Natural killer cell (primary cell): ENCODE measurements at regions not wholly inside any gene's neighbourhood (a gene's known extent, or its start where the extent isn't known, plus 50 kb on each side); places are given as distances from the start of the nearest gene placed in this dataset.

ENCODE experiments used
- ATAC-seq, 3 donors: fragments of 150-1000 bp in 2 of 3; fragments of 200-7000 bp in 1 of 3; cut with Tn5 transposase; 1 replicate in 1 of 3; 2 replicates in 2 of 3; pipeline ENCODE4 v1.10.0; 2021; ENCODE audit warnings: mild to moderate bottlenecking in 2 of 3, moderate library complexity in 2 of 3
- DNase-seq, 2 donors: peaks; one replicate each; pipeline versions ENCODE4 v3.0.0 to v3.0.0-alpha.2; 2013 to 2021; ENCODE audit warnings: mixed read lengths in 1 of 2
- H3K27ac ChIP-seq: one replicate; pipeline ENCODE4 v1.5.1; 2013; ENCODE audit warnings: mild to moderate bottlenecking, low read length
- H3K27me3 ChIP-seq: one replicate; pipeline ENCODE4 v1.6.1; 2013; ENCODE audit warnings: low read length; ENCODE audit not compliant: control insufficient read depth, insufficient read depth
- H3K36me3 ChIP-seq: one replicate; pipeline ENCODE4 v1.6.1; 2013; ENCODE audit warnings: low read length; ENCODE audit not compliant: control insufficient read depth, insufficient read depth
- H3K4me1 ChIP-seq: one replicate; pipeline ENCODE4 v1.6.1; 2013; ENCODE audit warnings: low read length; ENCODE audit not compliant: control insufficient read depth, insufficient read depth
- H3K4me3 ChIP-seq: one replicate; pipeline ENCODE4 v1.5.1; 2013; ENCODE audit warnings: low read length
- H3K9me3 ChIP-seq: one replicate; pipeline ENCODE4 v1.6.1; 2013; ENCODE audit warnings: low read length; ENCODE audit not compliant: control insufficient read depth, insufficient read depth
- H3K27ac Mint-ChIP-seq, 2 donors: one replicate each; pipeline ENCODE4 v1.8.0; 2022; ENCODE audit warnings: mild to moderate bottlenecking in 2 of 2, mixed read lengths in 2 of 2, moderate library complexity in 1 of 2
- H3K27me3 Mint-ChIP-seq, 2 donors: one replicate each; pipeline ENCODE4 v1.8.0; 2022; ENCODE audit warnings: low read depth in 2 of 2, mixed read lengths in 2 of 2
- H3K36me3 Mint-ChIP-seq: one replicate; pipeline ENCODE4 v1.8.0; 2022; ENCODE audit warnings: mixed read lengths
- H3K4me1 Mint-ChIP-seq, 2 donors: one replicate each; pipeline ENCODE4 v1.8.0; 2022; ENCODE audit warnings: mixed read lengths in 2 of 2
- H3K4me3 Mint-ChIP-seq: one replicate; pipeline ENCODE4 v1.8.0; 2022; ENCODE audit warnings: mild to moderate bottlenecking, moderate library complexity, mixed read lengths
- H3K9me3 Mint-ChIP-seq, 2 donors: one replicate each; pipeline ENCODE4 v1.8.0; 2022; ENCODE audit warnings: mixed read lengths in 2 of 2
- CTCF ChIP-seq: fragments of 200-600 bp; IDR thresholded peaks from one replicate; pipeline ENCODE4 v1.8.0; 2022; ENCODE audit warnings: antibody characterized with exemption
- WGBS: methylation state at CpG from one replicate; pipeline ENCODE4 v1.1.7; 2013; ENCODE audit warnings: missing lambda C conversion rate; ENCODE audit not compliant: insufficient coverage; 5-methylcytosine and 5-hydroxymethylcytosine counted together
- intact Hi-C: fragments of 100-400 bp; cut with micrococcal nuclease; formaldehyde crosslinking; loops from one replicate; pipeline ENCODE4 v1.14.2; 2022

- no peak overlapping the region for H3K27ac ChIP-seq
- DNase-seq, result no peak
- no peak overlapping the region for H3K4me3 Mint-ChIP-seq
- no peaks in the 10 kb centered on the region for H3K4me1 ChIP-seq
- H3K27ac Mint-ChIP-seq, result no peak overlapping the region
- intact Hi-C loops, result no loop called here
- ATAC-seq, result no peak
- WGBS, result 28% methylated on average over 4 of the region's 5 CpGs
- H3K36me3 ChIP-seq, result no peaks in the 10 kb centered on the region
- H3K9me3 ChIP-seq, result peaks cover 38% of the 10 kb centered on the region
- H3K9me3 Mint-ChIP-seq, result peaks cover 12 to 15% of the 10 kb centered on the region in 2 donors
- no peaks in the 10 kb centered on the region for H3K4me1 Mint-ChIP-seq
- H3K36me3 Mint-ChIP-seq, result peaks cover 5% of the 10 kb centered on the region
- H3K27me3 ChIP-seq, result no peaks in the 10 kb centered on the region
- TF ChIP-seq CTCF, result no peak
- no peaks in the 10 kb centered on the region for H3K27me3 Mint-ChIP-seq
- no peak overlapping the region for H3K4me3 ChIP-seq
Measured at GRCh38 chr11:29518389-29519174, 498.2 kb downstream of the KCNA4 start.

GRCh38 chr11:29511394-29511793 lies 505.4 kb downstream of the KCNA4 start:
- H3K27ac ChIP-seq, result no peak overlapping the region
- no peaks in the 10 kb centered on the region for H3K27me3 ChIP-seq
- H3K27ac Mint-ChIP-seq, result no peak overlapping the region
- TF ChIP-seq CTCF, result no peak
- ATAC-seq (no peak), DNase-seq (no peak)
- no peaks in the 10 kb centered on the region for H3K27me3 Mint-ChIP-seq
- H3K4me1 ChIP-seq, result no peaks in the 10 kb centered on the region
- intact Hi-C loops, result no loop called here
- no peaks in the 10 kb centered on the region for H3K36me3 ChIP-seq
- H3K9me3 ChIP-seq, result no peaks in the 10 kb centered on the region
- no peaks in the 10 kb centered on the region for H3K4me1 Mint-ChIP-seq
- H3K9me3 Mint-ChIP-seq, result peaks cover 10 to 12% of the 10 kb centered on the region in 2 donors
- no peaks in the 10 kb centered on the region for H3K36me3 Mint-ChIP-seq
- no peak overlapping the region for H3K4me3 Mint-ChIP-seq
- H3K4me3 ChIP-seq, result no peak overlapping the region

DNA sequence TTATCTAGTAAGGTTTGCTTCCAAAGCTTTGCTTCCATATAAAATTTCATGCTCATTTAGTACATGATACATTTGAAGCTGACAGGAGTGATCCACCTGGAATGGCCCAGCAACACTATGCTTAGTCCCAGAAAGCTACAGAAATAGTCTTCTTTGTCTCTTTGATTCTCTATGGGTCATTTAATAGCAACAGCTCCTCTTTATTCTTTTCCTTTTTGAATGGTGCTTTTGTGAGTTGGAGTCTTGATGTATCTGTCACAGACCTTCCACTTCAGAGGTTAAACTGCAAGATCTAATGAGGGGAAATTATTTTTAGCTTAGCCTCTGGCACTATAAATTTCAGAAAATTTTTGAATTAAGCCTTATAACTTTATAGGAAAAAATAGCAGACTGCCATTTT lies 509.5 kb downstream of the KCNA4 start:
- TF ChIP-seq CTCF, result no peak
- intact Hi-C loops, result no loop called here
- no peak overlapping the region for H3K27ac ChIP-seq
- no peaks in the 10 kb centered on the region for H3K9me3 ChIP-seq
- H3K4me3 ChIP-seq, result no peak overlapping the region
- Mint-ChIP-seq H3K27me3 (no peaks in the 10 kb centered on the region), H3K9me3 (peaks cover 9 to 11% of the 10 kb centered on the region in 2 donors), H3K27ac (no peak overlapping the region), H3K4me3 (no peak overlapping the region), H3K4me1 (no peaks in the 10 kb centered on the region), H3K36me3 (no peaks in the 10 kb centered on the region)
- no peak for DNase-seq
- no peaks in the 10 kb centered on the region for H3K4me1 ChIP-seq
- H3K27me3 ChIP-seq, result no peaks in the 10 kb centered on the region
- no peak for ATAC-seq
- no peaks in the 10 kb centered on the region for H3K36me3 ChIP-seq

GRCh38 chr11:29495676-29496075 lies 521.2 kb downstream of the KCNA4 start:
- no peak for TF ChIP-seq CTCF
- H3K9me3 Mint-ChIP-seq, result peaks cover 8 to 10% of the 10 kb centered on the region in 2 donors
- H3K4me1 ChIP-seq, result no peaks in the 10 kb centered on the region
- no peaks in the 10 kb centered on the region for H3K36me3 Mint-ChIP-seq
- no peaks in the 10 kb centered on the region for H3K27me3 Mint-ChIP-seq
- H3K27ac ChIP-seq, result no peak overlapping the region
- no peak overlapping the region for H3K4me3 Mint-ChIP-seq
- ATAC-seq (no peak), DNase-seq (no peak)
- H3K9me3 ChIP-seq, result no peaks in the 10 kb centered on the region
- no peaks in the 10 kb centered on the region for H3K36me3 ChIP-seq
- H3K27me3 ChIP-seq, result no peaks in the 10 kb centered on the region
- 92% methylated on average over 3 of the region's 3 CpGs for WGBS
- no peak overlapping the region for H3K4me3 ChIP-seq
- H3K4me1 Mint-ChIP-seq, result no peaks in the 10 kb centered on the region
- intact Hi-C loops, result no loop called here
- no peak overlapping the region for H3K27ac Mint-ChIP-seq
